ENCODE measurements at regions not wholly inside any gene's neighbourhood (a gene's known extent, or its start where the extent isn't known, plus 50 kb on each side); places are given as distances from the start of the nearest gene placed in this dataset.
A peak's percentile ranks its signal among the peaks of the same experiment; 100 is the strongest.
"Not testable (repeated sequence)": the region's sequence is repeated elsewhere in the genome, so short reads cannot be mapped to it uniquely, and the experiment has no call there.

DNA sequence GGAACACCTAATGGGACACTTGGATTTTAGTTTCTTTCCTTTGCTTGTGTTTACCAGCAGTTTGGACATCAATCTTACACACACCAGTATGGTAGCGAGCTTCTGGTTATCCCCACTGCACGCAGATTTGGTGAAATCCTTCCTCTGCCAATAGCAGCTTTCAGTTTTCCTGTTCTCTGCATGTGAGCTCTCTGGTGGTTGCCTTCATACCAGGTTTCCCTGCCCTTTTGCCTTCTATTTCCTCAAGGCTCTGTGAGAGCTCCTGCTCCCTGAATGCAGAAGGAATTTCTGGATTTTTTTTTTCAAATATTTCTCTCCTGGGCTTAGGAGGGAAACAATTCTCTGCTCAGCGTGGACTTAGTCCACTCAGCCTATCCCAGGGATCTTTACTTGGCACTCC is 93.0 kb upstream of the CCDC91 start:
- Histone ChIP-seq H3K4me1 (no peaks in the 10 kb centered on the region), H3K27me3 (no peaks in the 10 kb centered on the region), H3K4me3 (no peak overlapping the region), H3K9me3 (no peaks in the 10 kb centered on the region), H3K36me3 (no peaks in the 10 kb centered on the region), H3K27ac (no peak overlapping the region)
- TF ChIP-seq POLR2A (IDR thresholded peaks at IDR 0.05) (no peak), EP300 (IDR thresholded peaks at IDR 0.05) (no peak)
- TF ChIP-seq, protein P1, sequence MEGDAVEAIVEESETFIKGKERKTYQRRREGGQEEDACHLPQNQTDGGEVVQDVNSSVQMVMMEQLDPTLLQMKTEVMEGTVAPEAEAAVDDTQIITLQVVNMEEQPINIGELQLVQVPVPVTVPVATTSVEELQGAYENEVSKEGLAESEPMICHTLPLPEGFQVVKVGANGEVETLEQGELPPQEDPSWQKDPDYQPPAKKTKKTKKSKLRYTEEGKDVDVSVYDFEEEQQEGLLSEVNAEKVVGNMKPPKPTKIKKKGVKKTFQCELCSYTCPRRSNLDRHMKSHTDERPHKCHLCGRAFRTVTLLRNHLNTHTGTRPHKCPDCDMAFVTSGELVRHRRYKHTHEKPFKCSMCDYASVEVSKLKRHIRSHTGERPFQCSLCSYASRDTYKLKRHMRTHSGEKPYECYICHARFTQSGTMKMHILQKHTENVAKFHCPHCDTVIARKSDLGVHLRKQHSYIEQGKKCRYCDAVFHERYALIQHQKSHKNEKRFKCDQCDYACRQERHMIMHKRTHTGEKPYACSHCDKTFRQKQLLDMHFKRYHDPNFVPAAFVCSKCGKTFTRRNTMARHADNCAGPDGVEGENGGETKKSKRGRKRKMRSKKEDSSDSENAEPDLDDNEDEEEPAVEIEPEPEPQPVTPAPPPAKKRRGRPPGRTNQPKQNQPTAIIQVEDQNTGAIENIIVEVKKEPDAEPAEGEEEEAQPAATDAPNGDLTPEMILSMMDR (IDR thresholded peaks at IDR 0.05) = no peak
- DNase-seq (ENCODE audit: low spot score in 2 of 2) = no peak
- 64 to 68% methylated on average over 3 of the region's 3 CpGs for WGBS, 2 donors

GRCh38 chr12:28099245-28099644 is 91.0 kb upstream of the CCDC91 start:
- not testable (repeated sequence) for H3K4me3 ChIP-seq; DNase-seq (ENCODE audit: low spot score in 2 of 2); H3K9me3 ChIP-seq; H3K4me1 ChIP-seq; H3K36me3 ChIP-seq; H3K27ac ChIP-seq; H3K27me3 ChIP-seq
- 82% methylated on average over 2 of the region's 2 CpGs for WGBS, 2 donors

DNA sequence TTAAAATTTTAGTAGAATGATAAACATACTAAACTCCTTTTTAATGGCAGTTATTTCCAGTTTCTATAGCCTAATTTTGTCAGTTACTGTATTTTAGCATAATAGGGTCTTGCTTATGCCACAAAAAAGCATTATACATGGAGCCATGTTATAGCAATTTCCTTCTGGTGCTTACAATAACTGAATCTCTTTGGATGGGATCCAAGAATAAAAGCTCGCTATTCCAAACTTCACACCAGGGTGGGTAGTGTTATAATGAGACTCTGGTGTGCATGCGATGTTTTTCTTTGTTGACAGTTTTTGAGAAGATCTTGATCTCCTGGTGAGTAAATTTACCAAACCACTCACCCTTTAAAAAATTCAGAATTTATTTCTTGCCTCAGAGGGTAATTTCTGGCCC is 90.4 kb upstream of the CCDC91 start:
- H3K4me1 ChIP-seq = peaks cover 0 to 3% (median 0%) of the 10 kb centered on the region in 4 donors
- no peak for DNase-seq (ENCODE audit: low spot score in 2 of 2)
- WGBS, 2 donors = 52 to 73% methylated on average over 2 of the region's 2 CpGs
- TF ChIP-seq POLR2A (IDR thresholded peaks at IDR 0.05) = no peak
- TF ChIP-seq, protein P1 (IDR thresholded peaks at IDR 0.05) = no peak
- no peak for TF ChIP-seq EP300 (IDR thresholded peaks at IDR 0.05)
- H3K36me3 ChIP-seq = no peaks in the 10 kb centered on the region
- H3K4me3 ChIP-seq = no peak overlapping the region
- no peaks in the 10 kb centered on the region for H3K27me3 ChIP-seq
- H3K27ac ChIP-seq = no peak overlapping the region
- H3K9me3 ChIP-seq = no peaks in the 10 kb centered on the region

DNA sequence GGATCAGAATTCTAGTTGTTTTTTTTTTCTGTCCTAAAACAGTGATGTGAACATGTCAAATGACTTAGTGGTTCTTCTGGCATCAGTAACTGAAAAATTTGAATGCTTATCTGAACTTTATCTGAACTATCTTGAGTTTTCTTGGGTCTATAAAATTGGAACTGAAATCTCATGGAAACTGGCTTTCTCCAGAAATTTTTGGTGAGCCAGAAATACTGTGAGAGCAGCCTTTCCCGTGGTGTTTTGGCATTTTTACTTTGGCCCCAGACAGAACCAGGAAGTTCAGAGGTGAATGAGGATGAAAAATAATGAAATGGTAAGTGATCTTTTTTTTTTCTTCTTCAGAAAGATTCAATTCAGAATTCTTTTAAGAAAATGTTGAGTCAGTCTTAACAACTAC is 89.5 kb upstream of the CCDC91 start:
- TF ChIP-seq POLR2A (IDR thresholded peaks at IDR 0.05) = no peak
- TF ChIP-seq EP300 (IDR thresholded peaks at IDR 0.05) = no peak
- TF ChIP-seq, protein P1 (IDR thresholded peaks at IDR 0.05) = no peak
- H3K4me3 ChIP-seq = no peak overlapping the region
- no peak for DNase-seq (ENCODE audit: low spot score in 2 of 2)
- no peaks in the 10 kb centered on the region for H3K9me3 ChIP-seq
- H3K4me1 ChIP-seq = peaks cover 0 to 3% (median 0%) of the 10 kb centered on the region in 4 donors
- no peak overlapping the region for H3K27ac ChIP-seq
- H3K27me3 ChIP-seq = no peaks in the 10 kb centered on the region
- WGBS, 2 donors = 41 to 52% methylated on average over 1 of the region's 1 CpG
- H3K36me3 ChIP-seq = no peaks in the 10 kb centered on the region

GRCh38 chr12:28104316-28104715 is 85.9 kb upstream of the CCDC91 start:
- no peak overlapping the region for H3K4me3 ChIP-seq
- 62 to 70% methylated on average over 2 of the region's 2 CpGs for WGBS, 2 donors
- no peak for TF ChIP-seq POLR2A (IDR thresholded peaks at IDR 0.05)
- peak in 1 of 2 donors; percentile 36 for TF ChIP-seq EP300 (IDR thresholded peaks at IDR 0.05)
- H3K27me3 ChIP-seq = no peaks in the 10 kb centered on the region
- no peaks in the 10 kb centered on the region for H3K36me3 ChIP-seq
- H3K9me3 ChIP-seq = no peaks in the 10 kb centered on the region
- peaks cover 0 to 3% (median 0%) of the 10 kb centered on the region in 4 donors for H3K4me1 ChIP-seq
- peak overlapping the region in 1 of 4 donors; percentile 4 for H3K27ac ChIP-seq
- DNase-seq (ENCODE audit: low spot score in 2 of 2) = no peak

DNA sequence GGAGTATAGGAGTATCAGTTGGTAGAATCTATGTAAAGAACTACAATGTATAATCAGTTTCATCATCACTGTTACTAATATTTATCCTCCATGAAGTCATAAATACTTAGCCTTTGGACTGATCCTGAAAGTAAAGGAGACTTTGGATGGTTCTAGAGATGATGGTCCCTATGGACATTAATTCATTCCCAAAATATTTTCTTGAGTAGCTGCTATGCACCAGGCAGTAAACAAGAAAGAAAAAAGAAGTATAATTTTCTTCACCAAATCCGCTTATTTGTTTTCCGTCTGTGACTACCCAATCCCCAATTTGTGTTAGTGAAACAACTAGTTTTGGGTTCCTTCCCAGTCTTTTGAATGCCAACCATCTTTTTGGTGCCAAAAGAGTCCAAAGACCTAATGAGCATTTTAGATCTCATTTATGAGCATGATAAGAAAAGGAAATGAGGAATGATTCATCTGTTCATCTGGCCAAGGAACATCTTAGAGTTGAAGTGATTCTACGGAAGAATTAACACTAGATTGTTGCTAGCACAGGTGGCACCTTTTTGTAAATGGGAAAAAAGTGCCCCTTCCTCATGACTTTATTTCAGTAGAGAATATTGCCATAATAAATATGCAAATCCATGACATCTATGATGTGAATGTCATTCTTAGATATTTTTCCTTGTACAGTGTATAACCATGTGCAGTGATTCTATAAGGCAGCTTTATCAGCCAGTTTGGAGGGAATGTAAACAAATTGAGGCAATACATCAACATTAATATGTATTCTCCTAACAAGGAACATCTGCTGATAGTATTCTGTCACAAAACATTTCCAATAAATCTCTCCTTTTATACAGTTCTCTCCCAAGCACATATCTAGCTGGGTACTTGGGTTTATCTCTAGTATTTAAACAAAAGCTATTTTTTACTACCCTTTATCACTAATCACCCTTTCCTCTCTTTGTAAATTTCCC is 85.1 kb upstream of the CCDC91 start:
- Histone ChIP-seq H3K36me3 (no peaks in the 10 kb centered on the region), H3K9me3 (no peaks in the 10 kb centered on the region), H3K27ac (no peak overlapping the region), H3K4me1 (peaks cover 0 to 3% (median 0%) of the 10 kb centered on the region in 4 donors), H3K27me3 (no peaks in the 10 kb centered on the region), H3K4me3 (no peak overlapping the region)
- 74 to 76% methylated on average over 3 of the region's 3 CpGs for WGBS, 2 donors
- TF ChIP-seq EP300 (IDR thresholded peaks at IDR 0.05) (no peak), POLR2A (IDR thresholded peaks at IDR 0.05) (no peak)
- TF ChIP-seq, protein P1 (IDR thresholded peaks at IDR 0.05) = no peak
- no peak for DNase-seq (ENCODE audit: low spot score in 2 of 2)

Data from tibial nerve (tissue), 4 donors.